Stimulated activated naive CD8-positive, alpha-beta T cell treated with anti-CD3 and anti-CD28 coated beads, Interleukin-15, amount 100 ng/mL, for 72 hours (primary cell): ENCODE measurements at regions not wholly inside any gene's neighbourhood (a gene's known extent, or its start where the extent isn't known, plus 50 kb on each side); places are given as distances from the start of the nearest gene placed in this dataset.

Experiments used
- ATAC-seq: fragments of 150-1000 bp; cut with Tn5 transposase; 2 replicates; pipeline ENCODE4 v1.10.0; 2021; ENCODE audit warnings: mild to moderate bottlenecking, moderate library complexity
- DNase-seq, 2 donors: peaks; one replicate each; pipeline ENCODE4 v3.0.0; 2021 to 2022
- H3K27ac Mint-ChIP-seq, 2 donors: one replicate each; pipeline ENCODE4 v1.8.0; 2022; ENCODE audit warnings: mild to moderate bottlenecking in 2 of 2, mixed read lengths in 2 of 2, moderate library complexity in 2 of 2
- H3K27me3 Mint-ChIP-seq: one replicate; pipeline ENCODE4 v1.8.0; 2022; ENCODE audit warnings: mixed read lengths
- H3K4me1 Mint-ChIP-seq: one replicate; pipeline ENCODE4 v1.8.0; 2022; ENCODE audit warnings: mild to moderate bottlenecking, mixed read lengths
- H3K4me3 Mint-ChIP-seq, 2 donors: one replicate each; pipeline ENCODE4 v1.8.0; 2022; ENCODE audit warnings: mild to moderate bottlenecking in 2 of 2, mixed read lengths in 2 of 2, moderate library complexity in 1 of 2
- H3K9me3 Mint-ChIP-seq, 2 donors: one replicate each; pipeline ENCODE4 v1.8.0; 2022; ENCODE audit warnings: mixed read lengths in 2 of 2

- DNase-seq, result no peak
- Mint-ChIP-seq H3K27ac (no peak overlapping the region), H3K27me3 (no peaks in the 10 kb centered on the region), H3K9me3 (peaks cover 0 to 6% of the 10 kb centered on the region in 2 donors), H3K4me3 (no peak overlapping the region), H3K4me1 (no peaks in the 10 kb centered on the region)
- no peak for ATAC-seq
Measured at GRCh38 chrX:16392597-16392996, 225.3 kb downstream of the MAGEB17 start.

DNA sequence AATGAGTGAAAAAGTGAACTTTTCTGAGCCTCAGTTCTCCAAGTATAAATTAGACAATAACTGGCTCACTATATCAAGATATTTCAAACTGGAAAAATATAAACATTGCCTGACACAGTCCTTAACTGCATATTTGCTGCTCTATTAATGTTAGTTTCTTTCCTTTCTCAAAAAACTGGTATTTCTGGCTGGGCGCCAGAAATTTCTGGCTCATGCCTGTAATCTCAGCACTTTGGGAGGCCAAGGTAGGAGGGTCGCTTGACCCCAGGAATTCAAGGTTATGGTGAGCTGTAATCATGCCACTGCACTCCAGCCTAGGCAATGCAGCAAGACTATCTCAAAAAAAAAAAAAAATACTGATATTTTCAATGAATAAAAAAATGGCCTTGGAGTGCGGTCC is 227.0 kb downstream of the MAGEB17 start:
- H3K27me3 Mint-ChIP-seq, result no peaks in the 10 kb centered on the region
- no peak overlapping the region for H3K27ac Mint-ChIP-seq
- H3K4me1 Mint-ChIP-seq, result no peaks in the 10 kb centered on the region
- DNase-seq (no peak), ATAC-seq (no peak)
- no peak overlapping the region for H3K4me3 Mint-ChIP-seq
- H3K9me3 Mint-ChIP-seq, result peaks cover 0 to 6% of the 10 kb centered on the region in 2 donors

- Mint-ChIP-seq H3K4me1 (no peaks in the 10 kb centered on the region), H3K4me3 (no peak overlapping the region), H3K27ac (no peak overlapping the region), H3K27me3 (no peaks in the 10 kb centered on the region), H3K9me3 (no peaks in the 10 kb centered on the region)
- DNase-seq, result no peak
- no peak for ATAC-seq
Measured at GRCh38 chrX:16403808-16404207, 236.5 kb downstream of the MAGEB17 start.

DNA sequence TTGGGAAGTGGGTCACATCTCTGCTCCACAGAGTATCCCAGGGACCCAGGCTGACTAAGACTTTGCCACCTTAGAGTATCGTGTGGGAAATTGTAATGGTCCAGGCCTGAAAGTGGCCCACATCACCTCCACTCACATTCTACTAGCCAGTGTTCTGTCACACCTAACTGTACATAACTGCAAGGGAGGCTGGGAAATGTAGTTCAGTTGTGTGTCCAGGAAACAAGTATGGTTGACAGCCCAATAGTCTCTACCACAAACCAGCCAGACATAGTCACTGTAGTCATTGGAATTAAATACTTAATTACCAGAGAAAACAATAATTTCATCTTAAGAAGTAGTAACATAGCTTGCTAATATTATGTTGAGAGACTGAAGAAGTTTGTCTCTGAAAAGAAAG is 233.4 kb upstream of the S100G start:
- H3K4me3 Mint-ChIP-seq, result no peak overlapping the region
- ATAC-seq, result no peak

GRCh38 chrX:16418650-16419049 is 231.3 kb upstream of the S100G start:
- ATAC-seq (no peak), DNase-seq (no peak)
- Mint-ChIP-seq H3K9me3 (no peaks in the 10 kb centered on the region), H3K27ac (no peak overlapping the region), H3K4me3 (no peak overlapping the region), H3K27me3 (no peaks in the 10 kb centered on the region), H3K4me1 (no peaks in the 10 kb centered on the region)

More for the DNA sequence above, 233.4 kb upstream of the S100G start:
- Mint-ChIP-seq H3K4me1 (no peaks in the 10 kb centered on the region), H3K27me3 (peaks cover 6% of the 10 kb centered on the region), H3K27ac (no peak overlapping the region), H3K9me3 (no peaks in the 10 kb centered on the region)
- DNase-seq, result no peak

- no peak overlapping the region for H3K4me3 Mint-ChIP-seq
- H3K27ac Mint-ChIP-seq, result no peak overlapping the region
- peaks cover 13% of the 10 kb centered on the region for H3K4me1 Mint-ChIP-seq
- no peak for DNase-seq
- H3K9me3 Mint-ChIP-seq, result no peaks in the 10 kb centered on the region
- H3K27me3 Mint-ChIP-seq, result no peaks in the 10 kb centered on the region
- ATAC-seq, result no peak
Measured at GRCh38 chrX:16427668-16428067, 222.3 kb upstream of the S100G start.

GRCh38 chrX:16429406-16429805 is 220.6 kb upstream of the S100G start:
- no peak for ATAC-seq
- peaks cover 17% of the 10 kb centered on the region for H3K4me1 Mint-ChIP-seq
- no peak overlapping the region for H3K4me3 Mint-ChIP-seq
- H3K27me3 Mint-ChIP-seq, result no peaks in the 10 kb centered on the region
- no peak for DNase-seq
- no peak overlapping the region for H3K27ac Mint-ChIP-seq
- no peaks in the 10 kb centered on the region for H3K9me3 Mint-ChIP-seq

- no peaks in the 10 kb centered on the region for H3K9me3 Mint-ChIP-seq
- peak overlapping the region in 1 of 2 donors; percentile 54 for H3K27ac Mint-ChIP-seq
- H3K27me3 Mint-ChIP-seq, result no peaks in the 10 kb centered on the region
- no peak overlapping the region for H3K4me3 Mint-ChIP-seq
- no peak for DNase-seq
- no peak for ATAC-seq
- peaks cover 14% of the 10 kb centered on the region for H3K4me1 Mint-ChIP-seq
Measured at GRCh38 chrX:16431266-16431665, 218.7 kb upstream of the S100G start.

DNA sequence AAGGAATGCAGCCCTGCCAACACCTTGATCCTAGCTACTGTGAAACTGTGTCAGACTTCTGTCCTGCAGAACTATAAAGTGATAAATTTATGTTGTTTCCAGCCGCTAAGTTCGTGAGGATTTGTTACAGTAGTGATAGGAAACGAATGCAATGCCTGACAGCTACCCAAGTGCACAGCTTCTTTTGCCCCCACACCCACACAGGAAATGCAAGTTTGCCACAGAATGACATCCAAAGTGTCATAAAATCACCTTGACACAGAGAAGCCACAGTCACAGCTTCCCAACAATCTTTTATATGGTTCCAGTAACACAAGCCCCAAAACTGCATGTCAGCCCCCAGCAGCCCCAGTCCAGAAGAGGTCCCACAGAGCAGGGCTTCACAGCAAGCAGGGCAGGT is 216.9 kb upstream of the S100G start:
- Mint-ChIP-seq H3K27ac (no peak overlapping the region), H3K4me1 (peaks cover 14% of the 10 kb centered on the region), H3K4me3 (no peak overlapping the region), H3K9me3 (no peaks in the 10 kb centered on the region), H3K27me3 (no peaks in the 10 kb centered on the region)
- no peak for DNase-seq
- no peak for ATAC-seq

DNA sequence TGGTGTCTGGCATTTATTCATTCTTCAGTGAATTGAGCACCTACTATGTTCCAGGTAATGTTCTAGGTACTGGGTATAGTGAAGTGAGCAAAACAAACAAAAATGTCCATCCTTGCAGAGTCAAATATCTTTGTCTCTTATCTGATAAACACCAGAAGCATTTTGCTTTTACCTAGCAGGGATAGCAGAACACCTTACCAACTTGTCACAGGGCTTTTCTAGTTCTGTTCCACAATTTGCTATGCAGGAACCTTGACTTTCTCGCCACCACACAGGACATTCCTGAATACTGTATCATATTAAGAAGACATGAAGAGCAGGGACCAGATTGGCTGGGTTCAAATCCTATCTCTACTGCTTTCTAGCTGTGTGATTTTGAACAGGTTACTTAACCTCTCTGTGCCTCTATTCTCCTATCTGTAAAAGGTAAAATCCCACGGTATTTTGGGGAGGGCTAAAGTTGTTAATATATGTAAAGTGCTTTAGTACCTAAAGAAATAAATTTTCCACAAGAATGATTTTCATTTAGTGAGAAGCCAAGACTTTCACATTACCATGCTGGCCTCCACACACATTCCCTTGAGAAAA is 214.5 kb upstream of the S100G start:
- Mint-ChIP-seq H3K27ac (no peak overlapping the region), H3K4me3 (no peak overlapping the region), H3K27me3 (no peaks in the 10 kb centered on the region), H3K4me1 (peaks cover 14% of the 10 kb centered on the region), H3K9me3 (no peaks in the 10 kb centered on the region)
- DNase-seq (no peak), ATAC-seq (no peak)

GRCh38 chrX:16436348-16437188 is 213.4 kb upstream of the S100G start:
- ATAC-seq (peak; percentile 78), DNase-seq (peak; percentile 38 to 53)
- Mint-ChIP-seq H3K9me3 (no peaks in the 10 kb centered on the region), H3K4me3 (peak overlapping the region in 1 of 2 donors; percentile 57), H3K27ac (peak overlapping the region in 1 of 2 donors; percentile 46), H3K4me1 (peaks cover 14% of the 10 kb centered on the region), H3K27me3 (no peaks in the 10 kb centered on the region)

DNA sequence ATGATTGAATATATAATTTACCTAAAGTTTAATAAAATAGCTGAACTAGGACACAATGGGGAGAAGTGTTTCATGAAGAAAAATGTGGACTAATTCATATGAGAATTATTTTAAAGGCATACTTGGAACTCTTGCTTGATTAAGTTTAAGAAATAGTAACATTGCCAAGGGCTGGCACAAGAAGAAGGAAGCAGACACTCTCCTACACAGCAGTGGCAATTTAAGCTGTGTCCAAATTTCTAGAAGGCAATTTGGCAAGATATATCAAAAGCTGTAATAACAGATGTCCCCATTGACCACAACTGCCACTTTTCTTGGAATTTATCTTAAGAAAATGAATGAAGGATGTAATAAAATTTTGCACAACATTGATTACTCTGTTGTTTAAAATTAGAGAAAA is 209.5 kb upstream of the S100G start:
- Mint-ChIP-seq H3K27ac (no peak overlapping the region), H3K4me1 (no peaks in the 10 kb centered on the region), H3K9me3 (no peaks in the 10 kb centered on the region), H3K4me3 (no peak overlapping the region), H3K27me3 (no peaks in the 10 kb centered on the region)
- ATAC-seq (no peak), DNase-seq (no peak)

DNA sequence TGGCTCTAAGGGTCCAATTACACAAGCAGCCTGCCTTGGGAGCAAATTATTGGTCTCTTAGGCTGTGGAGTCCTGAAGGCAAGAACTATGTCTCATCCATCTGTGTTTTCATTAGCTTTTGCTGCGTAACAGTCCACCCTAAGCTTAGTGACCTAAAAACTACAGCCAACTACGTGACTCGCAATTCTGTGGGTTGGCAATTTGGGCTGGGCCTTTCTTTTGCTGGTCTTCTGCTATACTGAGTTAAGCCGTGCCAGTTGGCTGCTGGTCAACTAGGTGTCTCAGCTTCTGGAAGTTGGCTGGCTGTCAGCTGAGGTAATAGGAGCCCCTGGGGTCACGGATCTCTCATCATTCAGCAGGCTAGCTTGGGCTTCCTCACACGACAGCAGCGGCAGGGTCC is 205.6 kb upstream of the S100G start:
- Mint-ChIP-seq H3K9me3 (no peaks in the 10 kb centered on the region), H3K27ac (no peak overlapping the region), H3K4me3 (no peak overlapping the region), H3K4me1 (peaks cover 12% of the 10 kb centered on the region), H3K27me3 (no peaks in the 10 kb centered on the region)
- ATAC-seq (no peak), DNase-seq (no peak)

DNA sequence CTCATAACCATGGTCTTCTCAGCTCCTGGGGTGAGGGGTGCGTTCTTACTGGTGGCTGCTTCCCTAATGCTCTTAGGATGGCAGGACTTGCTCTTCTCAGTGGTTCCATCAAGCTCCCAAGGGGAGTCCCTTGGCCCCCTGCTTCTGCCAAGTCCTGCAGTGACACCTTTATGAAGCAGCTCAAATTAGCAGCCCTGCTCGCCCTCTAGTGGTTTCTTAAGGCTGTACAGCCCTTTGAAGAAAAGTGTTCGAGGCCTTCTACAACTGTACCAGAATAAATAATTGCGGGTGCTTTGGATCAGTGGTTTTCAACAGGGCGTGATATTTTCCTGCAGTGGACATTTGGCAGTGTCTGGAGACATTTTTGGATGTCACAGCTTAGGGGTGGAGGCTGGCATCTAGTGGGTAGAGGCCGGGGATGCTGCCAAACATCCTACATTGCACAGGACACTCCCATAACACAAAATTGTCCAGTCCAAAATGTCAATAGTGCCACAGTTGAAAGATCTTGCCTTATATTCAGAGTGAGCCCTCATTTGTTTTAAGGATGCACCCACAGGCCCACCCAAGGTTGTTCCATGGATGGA is 204.7 kb upstream of the S100G start:
- Mint-ChIP-seq H3K4me3 (no peak overlapping the region), H3K9me3 (no peaks in the 10 kb centered on the region), H3K27me3 (no peaks in the 10 kb centered on the region), H3K4me1 (peaks cover 12% of the 10 kb centered on the region), H3K27ac (no peak overlapping the region)
- ATAC-seq, result peak; percentile 66
- DNase-seq, result peak; percentile 16 to 20

DNA sequence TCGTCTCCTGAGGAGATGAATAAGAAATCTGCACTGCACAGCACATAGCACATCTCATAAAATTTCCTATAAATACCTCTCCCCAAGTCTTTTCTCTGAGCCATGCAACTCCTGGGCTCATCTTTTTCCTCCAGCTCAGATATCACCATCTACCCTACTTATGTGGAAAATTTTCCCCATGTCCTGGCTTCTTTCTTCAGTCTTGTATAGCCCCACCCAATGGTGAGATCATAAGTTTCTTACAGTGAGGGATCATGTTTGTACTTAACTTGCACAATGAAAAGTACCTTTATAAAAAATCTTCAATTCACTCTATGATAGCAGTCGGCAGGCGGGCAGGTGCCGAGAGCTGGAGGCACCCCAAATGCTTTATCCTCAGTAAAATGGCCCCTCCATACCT is 198.6 kb upstream of the S100G start:
- H3K4me3 Mint-ChIP-seq, result no peak overlapping the region
- ATAC-seq, result no peak

GRCh38 chrX:16454926-16455325 is 195.0 kb upstream of the S100G start:
- H3K4me3 Mint-ChIP-seq, result no peak overlapping the region
- no peaks in the 10 kb centered on the region for H3K27me3 Mint-ChIP-seq
- no peak overlapping the region for H3K27ac Mint-ChIP-seq
- H3K4me1 Mint-ChIP-seq, result no peaks in the 10 kb centered on the region
- ATAC-seq, result no peak
- H3K9me3 Mint-ChIP-seq, result no peaks in the 10 kb centered on the region
- no peak for DNase-seq

More for the DNA sequence above, 198.6 kb upstream of the S100G start:
- Mint-ChIP-seq H3K4me1 (peaks cover 12% of the 10 kb centered on the region), H3K27me3 (no peaks in the 10 kb centered on the region), H3K9me3 (no peaks in the 10 kb centered on the region), H3K27ac (no peak overlapping the region)
- DNase-seq, result no peak
